A673 (cell line): ENCODE measurements at regions not wholly inside any gene's neighbourhood (a gene's known extent, or its start where the extent isn't known, plus 50 kb on each side); places are given as distances from the start of the nearest gene placed in this dataset.

Source experiments
- CTCF ChIP-seq: fragments of 300-800, 200-600 bp; sonication (generic); conservative IDR thresholded peaks from 2 replicates; pipeline ENCODE4 v1.5.1; 2017; ENCODE audit warnings: low read depth, mild to moderate bottlenecking, antibody characterized with exemption, low read length, moderate library complexity, mixed read lengths
- EZH2 ChIP-seq: fragments of 200-600 bp; sonication (generic); IDR thresholded peaks from 2 replicates; pipeline ENCODE4 v1.6.1; 2017; ENCODE audit warnings: borderline replicate concordance, low read depth, mild to moderate bottlenecking, mixed read lengths, antibody characterized with exemption, low read length; ENCODE audit not compliant: poor library complexity, severe bottlenecking

GRCh38 chr14:85358136-85358785 is 171.7 kb upstream of the FLRT2 start:
- no peak for TF ChIP-seq CTCF
- TF ChIP-seq EZH2 = no peak
